IMR-90 (cell line): ENCODE measurements at regions not wholly inside any gene's neighbourhood (a gene's known extent, or its start where the extent isn't known, plus 50 kb on each side); places are given as distances from the start of the nearest gene placed in this dataset.

Source experiments
- ATAC-seq: fragments of 200-7000 bp; cut with Tn5 transposase; 2 replicates; pipeline ENCODE4 v1.9.1; 2020; ENCODE audit warnings: low read depth, mild to moderate bottlenecking, moderate library complexity
- BruUV-seq: library from RNA; stranded (reverse); fragments of 400-500 nt; replicated peaks from 2 replicates; lab custom pipeline; 2021; lab: Mats Ljungman, UMichigan
- CTCF ChIA-PET: fragments of 300-600 bp; formaldehyde crosslinking; extraction: SDS; loops from one replicate; lab custom pipeline; 2021; ENCODE audit warnings: antibody characterized with exemption; lab: Yijun Ruan, JAX
- POLR2A ChIA-PET: fragments of 300-600 bp; sonication (Branson Sonifier 250); formaldehyde crosslinking; loops from one replicate; lab custom pipeline; 2022; ENCODE audit warnings: antibody characterized with exemption; ENCODE audit not compliant: unreplicated experiment; lab: Charles Lee
- DNase-seq: peaks from one replicate; pipeline ENCODE4 v3.0.0; 2013
- H2AFZ ChIP-seq: replicated peaks from 2 replicates; pipeline ENCODE3; 2013; ENCODE audit warnings: low read length, mild to moderate bottlenecking; ENCODE audit not compliant: poor library complexity
- H2AK5ac ChIP-seq: 2 replicates; pipeline ENCODE4 v1.6.1; 2013; ENCODE audit warnings: low read depth, low read length, inconsistent platforms
- H2AK9ac ChIP-seq: replicated peaks from 2 replicates; pipeline ENCODE3; 2013; ENCODE audit warnings: mild to moderate bottlenecking, low read depth, low read length, moderate library complexity; ENCODE audit not compliant: poor library complexity
- H2BK120ac ChIP-seq: 2 replicates; pipeline ENCODE4 v1.6.1; 2013; ENCODE audit warnings: low read depth, low read length, inconsistent platforms
- H2BK15ac ChIP-seq: 3 replicates; pipeline ENCODE4 v1.6.1; 2013; ENCODE audit warnings: low read depth, low read length, inconsistent platforms
- H2BK20ac ChIP-seq: 2 replicates; pipeline ENCODE4 v1.6.1; 2013; ENCODE audit warnings: low read depth, mild to moderate bottlenecking, inconsistent platforms, low read length, moderate library complexity
- H2BK5ac ChIP-seq: 2 replicates; pipeline ENCODE4 v1.6.1; 2013; ENCODE audit warnings: mild to moderate bottlenecking, low read depth, low read length, inconsistent platforms; ENCODE audit not compliant: poor library complexity, severe bottlenecking
- H3K14ac ChIP-seq: replicated peaks from 2 replicates; pipeline ENCODE4 v1.6.1; 2013; ENCODE audit warnings: low read depth, low read length, inconsistent platforms
- H3K18ac ChIP-seq: 2 replicates; pipeline ENCODE4 v1.6.1; 2013; ENCODE audit warnings: low read depth, low read length, control low read depth
- H3K23ac ChIP-seq: 2 replicates; pipeline ENCODE4 v1.6.1; 2013; ENCODE audit warnings: low read depth, low read length, inconsistent platforms
- H3K27ac ChIP-seq: 2 replicates; pipeline ENCODE4 v1.5.1; 2013; ENCODE audit warnings: mild to moderate bottlenecking, control low read depth, low read length; ENCODE audit not compliant: insufficient read depth
- H3K27me3 ChIP-seq: 2 replicates; pipeline ENCODE4 v1.6.1; 2013; ENCODE audit warnings: low read length; ENCODE audit not compliant: control insufficient read depth, insufficient read depth
- H3K36me3 ChIP-seq: 2 replicates; pipeline ENCODE4 v1.6.1; 2013; ENCODE audit warnings: low read length, mixed read lengths; ENCODE audit not compliant: control insufficient read depth, insufficient read depth
- H3K4ac ChIP-seq: 2 replicates; pipeline ENCODE4 v1.6.1; 2013; ENCODE audit warnings: low read depth, low read length, inconsistent platforms
- H3K4me1 ChIP-seq: 2 replicates; pipeline ENCODE4 v1.6.1; 2013; ENCODE audit warnings: low read length, mixed read lengths; ENCODE audit not compliant: control insufficient read depth, insufficient read depth
- H3K4me2 ChIP-seq: 2 replicates; pipeline ENCODE4 v1.6.1; 2013; ENCODE audit warnings: low read depth, mild to moderate bottlenecking, control low read depth, low read length, moderate library complexity
- H3K4me3 ChIP-seq: 2 replicates; pipeline ENCODE4 v1.5.1; 2013; ENCODE audit warnings: low read depth, mild to moderate bottlenecking, control low read depth, low read length, moderate library complexity; ENCODE audit not compliant: insufficient read depth
- H3K56ac ChIP-seq: 2 replicates; pipeline ENCODE4 v1.6.1; 2013; ENCODE audit warnings: low read length, inconsistent platforms; ENCODE audit not compliant: insufficient read depth; ENCODE audit errors: extremely low read depth
- H3K79me1 ChIP-seq, 2 experiments: 2 replicates each; pipeline ENCODE4 v1.6.1; 2013; ENCODE audit warnings: low read length in 2 of 2, inconsistent platforms in 1 of 2, low read depth in 1 of 2
- H3K9ac ChIP-seq: 2 replicates; pipeline ENCODE4 v1.6.1; 2013; ENCODE audit warnings: low read depth, low read length, control low read depth
- H3K9me1 ChIP-seq: 2 replicates; pipeline ENCODE4 v1.6.1; 2013; ENCODE audit warnings: low read length, inconsistent platforms; ENCODE audit not compliant: insufficient read depth
- H3K9me3 ChIP-seq: 2 replicates; pipeline ENCODE4 v1.6.1; 2013; ENCODE audit warnings: low read length; ENCODE audit not compliant: control insufficient read depth, insufficient read depth
- H4K20me1 ChIP-seq: 2 replicates; pipeline ENCODE4 v1.6.1; 2013; ENCODE audit warnings: low read length, inconsistent platforms; ENCODE audit not compliant: insufficient read depth
- H4K5ac ChIP-seq: 2 replicates; pipeline ENCODE4 v1.6.1; 2013; ENCODE audit warnings: mild to moderate bottlenecking, low read depth, low read length, control low read depth
- H4K8ac ChIP-seq, 2 experiments: 2 replicates each; pipeline ENCODE4 v1.6.1; 2013; ENCODE audit warnings: low read depth in 2 of 2, low read length in 2 of 2, control low read depth in 1 of 2, inconsistent platforms in 1 of 2
- H4K91ac ChIP-seq: 2 replicates; pipeline ENCODE4 v1.6.1; 2013; ENCODE audit warnings: low read depth, low read length, inconsistent platforms; ENCODE audit not compliant: insufficient read depth
- CEBPB ChIP-seq: IDR thresholded peaks from 2 replicates; pipeline ENCODE4 v1.6.1; 2012; ENCODE audit warnings: low read depth, low read length, improper control_type of control experiment
- FOS ChIP-seq: fragments of 150-350 bp; IDR thresholded peaks from 2 replicates; pipeline ENCODE4 v1.6.1; 2016; ENCODE audit warnings: low read depth, low read length
- MXI1 ChIP-seq: IDR thresholded peaks from 2 replicates; pipeline ENCODE4 v1.6.1; 2012; ENCODE audit warnings: low read depth, mild to moderate bottlenecking, low read length, moderate library complexity, borderline replicate concordance
- WGBS, 2 experiments: methylation state at CpG; one replicate each; pipeline versions ENCODE4 v1.1.5 to v1.1.7; 2013; ENCODE audit warnings: missing lambda C conversion rate in 2 of 2; ENCODE audit not compliant: insufficient read length in 1 of 2; ENCODE audit errors: extremely low coverage in 2 of 2; 5-methylcytosine and 5-hydroxymethylcytosine counted together
- dilution Hi-C: fragments of 300-500 bp; cut with HindIII; formaldehyde crosslinking; loops from one replicate; pipeline ENCODE4 v1.14.3; 2018; ENCODE audit warnings: low sequenced_read_pairs; ENCODE audit not compliant: unreplicated experiment
- in situ Hi-C: fragments of 300-500 bp; cut with MboI; formaldehyde crosslinking; loops from 3 replicates; pipeline ENCODE4 v1.14.3; 2019; ENCODE audit warnings: low sequenced_read_pairs, inconsistent platforms, mixed read lengths
- intact Hi-C: fragments of 100-400 bp; cut with micrococcal nuclease; formaldehyde crosslinking; loops from 2 replicates; pipeline ENCODE4 v1.10.0; 2022

GRCh38 chr18:6561420-6561861 is 146.7 kb upstream of the L3MBTL4 start:
- Histone ChIP-seq H3K9me3 (no peaks in the 10 kb centered on the region), H3K79me1 (no peaks in the 10 kb centered on the region), H2BK20ac (no peak overlapping the region), H4K8ac (no peak overlapping the region), H3K27me3 (no peaks in the 10 kb centered on the region), H2BK15ac (no peak overlapping the region), H3K4me2 (no peak overlapping the region), H2AK5ac (no peak overlapping the region), H2AK9ac (peak overlapping the region; percentile 61), H3K9me1 (no peaks in the 10 kb centered on the region), H2BK120ac (no peak overlapping the region), H3K56ac (no peak overlapping the region), H3K4ac (no peak overlapping the region), H4K20me1 (no peaks in the 10 kb centered on the region), H2BK5ac (no peak overlapping the region), H3K14ac (no peak overlapping the region), H2AFZ (peak overlapping the region; percentile 58), H3K4me1 (peaks cover 3% of the 10 kb centered on the region; the same call in 1 of the 2 replicates), H3K36me3 (no peaks in the 10 kb centered on the region), H3K27ac (peak overlapping the region; percentile 32; the same call in 1 of the 2 replicates), H3K4me3 (no peak overlapping the region), H3K23ac (no peak overlapping the region), H3K18ac (no peak overlapping the region), H4K91ac (no peak overlapping the region), H3K9ac (no peak overlapping the region), H4K5ac (no peak overlapping the region)
- in situ Hi-C loops (no loop called here), dilution Hi-C loops (no loop called here), intact Hi-C loops (loop anchor here (5.0 kb wide), 3 partner anchors 66 to 326 kb away; no protein-coding TSS in a partner anchor)
- peak; percentile 76 for ATAC-seq
- POLR2A ChIA-PET = no interaction called here
- WGBS, 2 experiments = 6% methylated on average over 3 of the region's 6 CpGs; no CpG with 5 or more reads in 1 of the 2 experiments
- CTCF ChIA-PET = interaction anchor here (0.6 to 1.2 kb wide), 4 partner anchors 12 to 514 kb away, joined by 3 to 7 read pairs (median 3); no protein-coding TSS in a partner anchor
- TF ChIP-seq FOS (no peak), CEBPB (peak; percentile 53; the same call in 1 of the 2 replicates), MXI1 (no peak)
- BruUV-seq = no TSS peak
- DNase-seq = peak; percentile 67
